NCI-H774 (cell line): ENCODE measurements at regions not wholly inside any gene's neighbourhood (a gene's known extent, or its start where the extent isn't known, plus 50 kb on each side); places are given as distances from the start of the nearest gene placed in this dataset.
"Not testable (repeated sequence)": the region's sequence is repeated elsewhere in the genome, so short reads cannot be mapped to it uniquely, and the experiment has no call there.

ENCODE experiments used
- DNase-seq: peaks from one replicate; lab custom pipeline; 2025; lab: John Stamatoyannopoulos, UW

GRCh38 chr13:78078168-78078567 is 159.5 kb upstream of the EDNRB start:
- DNase-seq: no peak

GRCh38 chr13:78067290-78067689 is 148.7 kb upstream of the EDNRB start:
- DNase-seq: no peak

GRCh38 chr13:78065141-78065540 is 146.5 kb upstream of the EDNRB start:
- DNase-seq: no peak

GRCh38 chr13:78061806-78062205 is 143.2 kb upstream of the EDNRB start:
- DNase-seq: no peak

- no peak for DNase-seq
Observed at GRCh38 chr13:78060966-78061365, 142.3 kb upstream of the EDNRB start.

- DNase-seq: not testable (repeated sequence)
Observed at GRCh38 chr13:78056865-78057264, 138.2 kb upstream of the EDNRB start.

- DNase-seq: no peak
Observed at GRCh38 chr13:78054157-78054556, 135.5 kb upstream of the EDNRB start.

- DNase-seq: no peak
Observed at GRCh38 chr13:78047151-78047550, 128.5 kb upstream of the EDNRB start.

GRCh38 chr13:78046331-78046730 is 127.7 kb upstream of the EDNRB start:
- no peak for DNase-seq

GRCh38 chr13:78045916-78046315 is 127.3 kb upstream of the EDNRB start:
- no peak for DNase-seq

- not testable (repeated sequence) for DNase-seq
Observed at GRCh38 chr13:78041366-78041765, 122.7 kb upstream of the EDNRB start.

- DNase-seq: no peak
Observed at GRCh38 chr13:78040205-78040830, 121.7 kb upstream of the EDNRB start.

GRCh38 chr13:78036841-78037240 is 118.2 kb upstream of the EDNRB start:
- no peak for DNase-seq

- no peak for DNase-seq
Observed at GRCh38 chr13:78035500-78035899, 116.9 kb upstream of the EDNRB start.

GRCh38 chr13:78033509-78033908 is 114.9 kb upstream of the EDNRB start:
- DNase-seq: no peak

- DNase-seq: no peak
Observed at GRCh38 chr13:78032132-78032531, 113.5 kb upstream of the EDNRB start.

- DNase-seq: no peak
Observed at GRCh38 chr13:78030341-78030896, 111.8 kb upstream of the EDNRB start.

GRCh38 chr13:78029901-78030300 is 111.3 kb upstream of the EDNRB start:
- DNase-seq: no peak

- no peak for DNase-seq
Observed at GRCh38 chr13:78028960-78029359, 110.3 kb upstream of the EDNRB start.

GRCh38 chr13:78024996-78025395 is 106.4 kb upstream of the EDNRB start:
- DNase-seq: no peak

- DNase-seq: no peak
Observed at GRCh38 chr13:78022164-78022877, 103.7 kb upstream of the EDNRB start.

- no peak for DNase-seq
Observed at GRCh38 chr13:78020861-78021260, 102.2 kb upstream of the EDNRB start.

GRCh38 chr13:78015782-78016181 is 97.2 kb upstream of the EDNRB start:
- DNase-seq: no peak

- DNase-seq: no peak
Observed at GRCh38 chr13:78012046-78012445, 93.4 kb upstream of the EDNRB start.
